GM23338 (cell line): ENCODE measurements at regions not wholly inside any gene's neighbourhood (a gene's known extent, or its start where the extent isn't known, plus 50 kb on each side); places are given as distances from the start of the nearest gene placed in this dataset.

Source experiments
- CREB1 ChIP-seq: fragments of 250-450 bp; sonication (Bioruptor Pico); IDR thresholded peaks from 2 replicates; pipeline ENCODE4 v1.5.0; 2020; ENCODE audit warnings: low read depth, mild to moderate bottlenecking, moderate library complexity
- EZH2 ChIP-seq: fragments of 200-600 bp; sonication (generic); IDR thresholded peaks from one replicate; pipeline ENCODE4 v1.8.0; 2017; ENCODE audit warnings: antibody characterized with exemption, mild to moderate bottlenecking, low read depth; ENCODE audit not compliant: unreplicated experiment
- EZH2phosphoT487 ChIP-seq: fragments of 200-600 bp; sonication (generic); IDR thresholded peaks from one replicate; pipeline ENCODE4 v1.8.1; 2018; ENCODE audit warnings: antibody characterized with exemption; ENCODE audit not compliant: unreplicated experiment
- TF ChIP-seq, protein P1 (sequence below), 2 experiments: fragments of 200-600 bp in 1 of 2; sonication (generic) in 1 of 2; conservative IDR thresholded peaks; 2 replicates each; pipeline versions ENCODE4 v1.5.1 to v1.6.1; 2016 to 2017; ENCODE audit warnings: antibody characterized with exemption in 2 of 2, low read depth in 2 of 2, mild to moderate bottlenecking in 2 of 2, moderate library complexity in 1 of 2

DNA sequence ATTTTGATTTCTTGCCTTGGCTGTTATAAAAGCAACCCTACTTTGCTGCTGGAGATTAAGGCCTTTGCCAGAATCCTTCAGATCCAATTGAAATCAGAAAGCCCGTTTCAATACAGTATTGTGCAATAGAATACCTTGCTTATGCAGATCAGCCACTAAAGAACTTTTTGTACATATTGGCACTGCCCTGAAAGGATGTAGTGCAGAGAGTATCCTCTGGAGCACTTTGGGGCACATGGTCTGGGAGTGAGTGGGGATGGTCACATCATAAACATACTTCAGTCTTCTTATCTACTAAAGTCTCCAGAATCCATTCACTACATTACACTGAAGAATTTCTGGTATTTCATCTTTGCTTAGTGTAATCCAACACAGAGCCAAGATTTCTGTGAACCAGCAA lies 189.0 kb downstream of the CENPF start:
- TF ChIP-seq EZH2 (no peak), EZH2phosphoT487 (no peak), CREB1 (CRISPR knock-in tag) (no peak)
- TF ChIP-seq, protein P1, sequence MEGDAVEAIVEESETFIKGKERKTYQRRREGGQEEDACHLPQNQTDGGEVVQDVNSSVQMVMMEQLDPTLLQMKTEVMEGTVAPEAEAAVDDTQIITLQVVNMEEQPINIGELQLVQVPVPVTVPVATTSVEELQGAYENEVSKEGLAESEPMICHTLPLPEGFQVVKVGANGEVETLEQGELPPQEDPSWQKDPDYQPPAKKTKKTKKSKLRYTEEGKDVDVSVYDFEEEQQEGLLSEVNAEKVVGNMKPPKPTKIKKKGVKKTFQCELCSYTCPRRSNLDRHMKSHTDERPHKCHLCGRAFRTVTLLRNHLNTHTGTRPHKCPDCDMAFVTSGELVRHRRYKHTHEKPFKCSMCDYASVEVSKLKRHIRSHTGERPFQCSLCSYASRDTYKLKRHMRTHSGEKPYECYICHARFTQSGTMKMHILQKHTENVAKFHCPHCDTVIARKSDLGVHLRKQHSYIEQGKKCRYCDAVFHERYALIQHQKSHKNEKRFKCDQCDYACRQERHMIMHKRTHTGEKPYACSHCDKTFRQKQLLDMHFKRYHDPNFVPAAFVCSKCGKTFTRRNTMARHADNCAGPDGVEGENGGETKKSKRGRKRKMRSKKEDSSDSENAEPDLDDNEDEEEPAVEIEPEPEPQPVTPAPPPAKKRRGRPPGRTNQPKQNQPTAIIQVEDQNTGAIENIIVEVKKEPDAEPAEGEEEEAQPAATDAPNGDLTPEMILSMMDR (conservative IDR thresholded peaks at IDR 0.05; ENCODE audit: low read depth in 2 of 2), result no peak
